Stomach (tissue), 8 donors: ENCODE measurements at regions not wholly inside any gene's neighbourhood (a gene's known extent, or its start where the extent isn't known, plus 50 kb on each side); places are given as distances from the start of the nearest gene placed in this dataset.

ENCODE experiments used
- DNase-seq, 2 donors: peaks; one replicate each; pipeline versions ENCODE4 v3.0.0 to v3.0.0-alpha.2; 2013 to 2019
- H3K27ac ChIP-seq, 5 donors: fragments of 200-600 bp in 4 of 5; sonication (generic) in 4 of 5; one replicate each; pipeline ENCODE4 v1.5.1; 2013 to 2019; ENCODE audit warnings: mild to moderate bottlenecking in 1 of 5, moderate library complexity in 1 of 5
- H3K27me3 ChIP-seq, 3 donors: fragments of 200-600 bp; sonication (generic); one replicate each; pipeline ENCODE4 v1.5.1; 2017 to 2019; ENCODE audit warnings: mixed run types in 1 of 3
- H3K36me3 ChIP-seq, 4 donors: fragments of 200-600 bp; sonication (generic); 1 replicate in 3 of 4; 2 replicates in 1 of 4; pipeline ENCODE4 v1.5.1; 2016 to 2019
- H3K4me1 ChIP-seq, 4 donors: fragments of 200-600 bp; sonication (generic); one replicate each; pipeline ENCODE4 v1.5.1; 2016 to 2019
- H3K4me3 ChIP-seq, 4 donors: fragments of 200-600 bp; sonication (generic) in 3 of 4; one replicate each; pipeline ENCODE4 v1.5.1; 2016 to 2019; ENCODE audit warnings: mild to moderate bottlenecking in 1 of 4
- H3K9me3 ChIP-seq, 4 donors: fragments of 200-600 bp; sonication (generic); one replicate each; pipeline ENCODE4 v1.5.1; 2016 to 2019
- EP300 ChIP-seq: sonication (generic); formaldehyde crosslinking; IDR thresholded peaks from one replicate; pipeline ENCODE4 v1.6.1; 2017; ENCODE audit warnings: antibody characterized with exemption
- POLR2A ChIP-seq, 4 donors: fragments of 450-650 bp; IDR thresholded peaks; one replicate each; pipeline ENCODE4 v1.6.1; 2016; ENCODE audit warnings: antibody characterized with exemption in 4 of 4, control low read depth in 2 of 4, mild to moderate bottlenecking in 1 of 4, moderate library complexity in 1 of 4
- POLR2AphosphoS5 ChIP-seq, 3 donors: sonication (generic); formaldehyde crosslinking; IDR thresholded peaks; one replicate each; pipeline ENCODE4 v1.6.1; 2016; ENCODE audit warnings: antibody characterized with exemption in 3 of 3
- WGBS, 5 donors: extraction: QIAGEN DNeasy Blood & Tissue Kit in 3 of 5; methylation state at CpG; one replicate each; pipeline versions ENCODE4 v1.1.5 to v1.1.7; 2013 to 2018; 5-methylcytosine and 5-hydroxymethylcytosine counted together
- intact Hi-C: fragments of 100-400 bp; cut with DNase I; formaldehyde crosslinking; loops from one replicate; pipeline ENCODE4 v1.15.1; 2023; ENCODE audit warnings: low total_unique reads
- TF ChIP-seq, protein P1 (sequence below), 7 experiments: fragments of 450-650 bp in 4 of 7; fragments of 200-600 bp in 3 of 7; sonication (generic) in 3 of 7; IDR thresholded peaks; one replicate each; pipeline ENCODE4 v1.5.1; 2016 to 2019; ENCODE audit warnings: antibody characterized with exemption in 7 of 7, control low read depth in 2 of 7, mild to moderate bottlenecking in 1 of 7
- donor health status: healthy with polysubstance abuse.
- donor health status: Bipolar disorder and iron deficiency.
- donor health status: healthy.

DNA sequence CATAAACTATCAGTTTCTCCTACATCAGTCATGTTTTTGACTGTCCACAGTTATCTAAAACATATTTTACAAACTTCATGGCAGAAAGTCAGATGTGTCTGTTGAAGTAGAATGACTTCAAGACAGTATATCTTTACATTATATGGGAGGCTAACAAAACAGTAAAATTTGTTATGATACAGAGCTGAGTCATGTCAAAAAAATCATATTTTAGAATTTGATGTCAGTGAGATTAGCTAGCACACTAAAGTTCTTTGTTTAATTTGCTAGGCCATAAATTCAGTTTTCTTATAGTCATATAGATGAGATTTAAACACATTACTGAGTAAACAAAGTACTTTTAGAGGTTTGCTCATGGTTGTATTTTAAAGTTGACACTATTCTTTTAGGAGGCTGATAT lies 80.3 kb upstream of the IGSF10 start:
- Histone ChIP-seq H3K27me3 (no peaks in the 10 kb centered on the region), H3K36me3 (no peaks in the 10 kb centered on the region), H3K27ac (no peak overlapping the region), H3K4me3 (no peak overlapping the region), H3K9me3 (no peaks in the 10 kb centered on the region), H3K4me1 (no peaks in the 10 kb centered on the region)
- TF ChIP-seq, protein P1, sequence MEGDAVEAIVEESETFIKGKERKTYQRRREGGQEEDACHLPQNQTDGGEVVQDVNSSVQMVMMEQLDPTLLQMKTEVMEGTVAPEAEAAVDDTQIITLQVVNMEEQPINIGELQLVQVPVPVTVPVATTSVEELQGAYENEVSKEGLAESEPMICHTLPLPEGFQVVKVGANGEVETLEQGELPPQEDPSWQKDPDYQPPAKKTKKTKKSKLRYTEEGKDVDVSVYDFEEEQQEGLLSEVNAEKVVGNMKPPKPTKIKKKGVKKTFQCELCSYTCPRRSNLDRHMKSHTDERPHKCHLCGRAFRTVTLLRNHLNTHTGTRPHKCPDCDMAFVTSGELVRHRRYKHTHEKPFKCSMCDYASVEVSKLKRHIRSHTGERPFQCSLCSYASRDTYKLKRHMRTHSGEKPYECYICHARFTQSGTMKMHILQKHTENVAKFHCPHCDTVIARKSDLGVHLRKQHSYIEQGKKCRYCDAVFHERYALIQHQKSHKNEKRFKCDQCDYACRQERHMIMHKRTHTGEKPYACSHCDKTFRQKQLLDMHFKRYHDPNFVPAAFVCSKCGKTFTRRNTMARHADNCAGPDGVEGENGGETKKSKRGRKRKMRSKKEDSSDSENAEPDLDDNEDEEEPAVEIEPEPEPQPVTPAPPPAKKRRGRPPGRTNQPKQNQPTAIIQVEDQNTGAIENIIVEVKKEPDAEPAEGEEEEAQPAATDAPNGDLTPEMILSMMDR (IDR thresholded peaks at IDR 0.05), result no peak
- no peak for TF ChIP-seq POLR2AphosphoS5 (IDR thresholded peaks at IDR 0.05)
- no peak for TF ChIP-seq POLR2A (IDR thresholded peaks at IDR 0.05)
- TF ChIP-seq EP300, result no peak
- no peak for DNase-seq
- intact Hi-C loops, result no loop called here

DNA sequence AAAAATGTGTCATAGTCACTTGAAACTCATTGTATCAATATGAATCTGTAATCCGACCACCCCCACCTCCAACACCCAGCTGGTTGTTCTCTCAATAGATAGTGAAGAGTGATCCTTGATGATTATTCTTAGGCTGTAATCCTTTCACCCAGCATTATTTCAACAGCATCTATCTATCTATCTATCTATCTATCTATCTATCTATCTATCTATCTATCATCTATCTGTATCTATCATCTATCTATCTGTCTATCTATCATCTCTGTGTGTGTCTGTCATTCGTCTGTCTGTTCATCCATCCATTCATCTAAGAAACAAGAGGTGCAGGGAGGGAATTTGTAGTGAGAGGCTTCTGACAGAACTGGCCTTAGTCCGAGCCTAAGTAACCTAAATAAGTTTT lies 78.7 kb upstream of the IGSF10 start:
- TF ChIP-seq POLR2AphosphoS5 (IDR thresholded peaks at IDR 0.05), result no peak
- TF ChIP-seq, protein P1 (IDR thresholded peaks at IDR 0.05), result no peak
- no peak for TF ChIP-seq EP300
- TF ChIP-seq POLR2A (IDR thresholded peaks at IDR 0.05), result no peak
- intact Hi-C loops, result no loop called here
- H3K27me3 ChIP-seq, result no peaks in the 10 kb centered on the region
- 83 to 90% (median 88%) methylated on average over 3 of the region's 3 CpGs for WGBS, 5 donors
- no peak for DNase-seq
- no peak overlapping the region for H3K27ac ChIP-seq
- no peaks in the 10 kb centered on the region for H3K4me1 ChIP-seq
- no peaks in the 10 kb centered on the region for H3K36me3 ChIP-seq
- no peak overlapping the region for H3K4me3 ChIP-seq
- H3K9me3 ChIP-seq, result no peaks in the 10 kb centered on the region

DNA sequence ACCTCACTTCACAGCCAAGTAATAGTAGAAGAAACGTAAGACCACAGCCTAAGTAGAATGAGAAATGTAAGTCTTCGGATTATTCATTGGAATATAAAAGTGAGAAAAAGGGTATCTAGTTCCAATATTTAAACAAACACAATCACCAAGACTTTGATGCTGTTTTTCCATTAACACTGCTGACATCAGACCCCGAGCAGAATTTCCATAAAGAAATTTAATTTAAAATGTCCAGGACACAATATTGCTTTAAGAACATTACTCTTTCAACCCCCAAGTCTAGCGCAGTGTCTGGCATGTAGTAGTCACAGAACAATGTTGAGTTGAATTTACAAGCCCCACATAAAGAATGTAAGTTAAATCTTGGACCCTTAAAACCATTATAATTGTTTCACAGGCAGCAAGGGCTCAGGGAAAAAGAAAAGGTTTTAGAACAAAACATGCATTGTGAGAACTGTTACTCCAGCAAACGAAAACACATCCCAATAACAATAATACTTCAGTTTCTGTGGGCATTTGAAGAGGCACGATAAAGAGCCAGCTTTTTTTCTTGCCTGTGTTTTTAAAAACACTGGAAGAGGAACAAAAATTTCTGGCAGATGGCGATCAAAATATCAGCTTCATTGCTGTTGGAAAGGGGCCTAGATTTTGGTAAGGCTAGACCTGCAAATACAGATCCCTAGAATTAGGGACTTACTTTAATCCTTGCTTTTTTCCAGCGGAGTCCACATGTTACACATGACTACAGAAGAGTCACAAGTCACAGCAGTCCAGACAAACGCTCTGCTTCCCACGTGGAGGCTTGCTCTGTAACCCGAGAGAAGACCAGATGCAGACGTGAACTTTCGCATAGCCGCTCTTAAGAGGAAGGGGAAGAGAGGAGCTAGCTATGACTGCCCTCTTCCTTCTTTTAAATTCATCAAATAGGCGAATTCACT lies 77.9 kb upstream of the IGSF10 start:
- TF ChIP-seq, protein P1 (IDR thresholded peaks at IDR 0.05), result no peak
- TF ChIP-seq POLR2A (IDR thresholded peaks at IDR 0.05) (no peak), EP300 (no peak), POLR2AphosphoS5 (IDR thresholded peaks at IDR 0.05) (no peak)
- intact Hi-C loops, result no loop called here
- no peaks in the 10 kb centered on the region for H3K27me3 ChIP-seq
- H3K4me1 ChIP-seq, result no peaks in the 10 kb centered on the region
- no peaks in the 10 kb centered on the region for H3K36me3 ChIP-seq
- no peak overlapping the region for H3K4me3 ChIP-seq
- H3K27ac ChIP-seq, result no peak overlapping the region
- peak in 1 of 2 donors; percentile 53 for DNase-seq
- H3K9me3 ChIP-seq, result no peaks in the 10 kb centered on the region
- 54 to 64% (median 58%) methylated on average over 15 of the region's 15 CpGs for WGBS, 5 donors

DNA sequence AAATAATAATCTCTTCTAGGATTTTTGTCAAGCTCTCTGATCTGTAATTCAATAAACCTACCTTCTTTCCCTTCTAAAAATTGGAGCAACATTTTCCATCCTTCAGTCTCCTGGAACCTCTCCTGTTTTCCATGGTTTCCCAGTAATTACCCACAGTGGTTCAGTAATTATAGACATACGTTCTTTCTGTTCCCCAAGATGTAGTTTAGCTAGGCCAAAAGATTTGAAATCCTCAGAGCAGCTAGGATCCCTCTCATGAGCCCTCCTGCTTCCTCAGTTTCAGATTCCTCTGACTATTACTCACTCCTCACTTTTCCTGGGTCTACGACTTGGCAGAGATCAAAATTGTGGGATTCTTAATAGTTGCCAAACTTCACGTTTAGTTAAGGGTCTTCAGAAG lies 76.9 kb upstream of the IGSF10 start:
- TF ChIP-seq POLR2AphosphoS5 (IDR thresholded peaks at IDR 0.05) (no peak), POLR2A (IDR thresholded peaks at IDR 0.05) (no peak), EP300 (no peak)
- TF ChIP-seq, protein P1 (IDR thresholded peaks at IDR 0.05), result no peak
- H3K27ac ChIP-seq, result no peak overlapping the region
- H3K36me3 ChIP-seq, result no peaks in the 10 kb centered on the region
- no peak for DNase-seq
- H3K9me3 ChIP-seq, result no peaks in the 10 kb centered on the region
- no peaks in the 10 kb centered on the region for H3K4me1 ChIP-seq
- H3K27me3 ChIP-seq, result no peaks in the 10 kb centered on the region
- intact Hi-C loops, result no loop called here
- no peak overlapping the region for H3K4me3 ChIP-seq
- WGBS, 5 donors, result 54 to 68% (median 64%) methylated on average over 3 of the region's 3 CpGs
